ENCODE measurements at regions not wholly inside any gene's neighbourhood (a gene's known extent, or its start where the extent isn't known, plus 50 kb on each side); places are given as distances from the start of the nearest gene placed in this dataset.

DNA sequence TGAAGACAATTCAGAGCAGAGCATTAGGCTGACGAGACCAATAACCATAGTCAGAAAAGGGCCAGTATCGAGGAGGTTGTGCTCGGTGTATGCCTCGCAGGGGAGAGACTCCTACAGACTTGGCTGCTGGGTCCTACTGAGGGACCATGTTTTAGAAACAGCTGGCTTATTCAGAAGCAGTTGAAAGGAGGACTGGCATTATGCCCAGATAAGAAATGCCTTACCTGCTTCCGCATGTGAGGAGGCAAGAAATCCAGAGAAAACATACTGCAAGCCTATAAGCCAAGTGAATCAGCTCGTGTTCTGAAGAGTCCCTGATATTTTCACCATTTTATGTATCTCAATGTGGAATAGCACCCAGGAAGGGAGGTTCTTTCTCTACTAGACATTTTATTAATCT is 434.7 kb downstream of the GRB14 start:
- TF ChIP-seq, protein P1, sequence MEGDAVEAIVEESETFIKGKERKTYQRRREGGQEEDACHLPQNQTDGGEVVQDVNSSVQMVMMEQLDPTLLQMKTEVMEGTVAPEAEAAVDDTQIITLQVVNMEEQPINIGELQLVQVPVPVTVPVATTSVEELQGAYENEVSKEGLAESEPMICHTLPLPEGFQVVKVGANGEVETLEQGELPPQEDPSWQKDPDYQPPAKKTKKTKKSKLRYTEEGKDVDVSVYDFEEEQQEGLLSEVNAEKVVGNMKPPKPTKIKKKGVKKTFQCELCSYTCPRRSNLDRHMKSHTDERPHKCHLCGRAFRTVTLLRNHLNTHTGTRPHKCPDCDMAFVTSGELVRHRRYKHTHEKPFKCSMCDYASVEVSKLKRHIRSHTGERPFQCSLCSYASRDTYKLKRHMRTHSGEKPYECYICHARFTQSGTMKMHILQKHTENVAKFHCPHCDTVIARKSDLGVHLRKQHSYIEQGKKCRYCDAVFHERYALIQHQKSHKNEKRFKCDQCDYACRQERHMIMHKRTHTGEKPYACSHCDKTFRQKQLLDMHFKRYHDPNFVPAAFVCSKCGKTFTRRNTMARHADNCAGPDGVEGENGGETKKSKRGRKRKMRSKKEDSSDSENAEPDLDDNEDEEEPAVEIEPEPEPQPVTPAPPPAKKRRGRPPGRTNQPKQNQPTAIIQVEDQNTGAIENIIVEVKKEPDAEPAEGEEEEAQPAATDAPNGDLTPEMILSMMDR (IDR thresholded peaks at IDR 0.05), result no peak
- TF ChIP-seq POLR2A (IDR thresholded peaks at IDR 0.05), result no peak
